ENCODE measurements at regions not wholly inside any gene's neighbourhood (a gene's known extent, or its start where the extent isn't known, plus 50 kb on each side); places are given as distances from the start of the nearest gene placed in this dataset.

DNA sequence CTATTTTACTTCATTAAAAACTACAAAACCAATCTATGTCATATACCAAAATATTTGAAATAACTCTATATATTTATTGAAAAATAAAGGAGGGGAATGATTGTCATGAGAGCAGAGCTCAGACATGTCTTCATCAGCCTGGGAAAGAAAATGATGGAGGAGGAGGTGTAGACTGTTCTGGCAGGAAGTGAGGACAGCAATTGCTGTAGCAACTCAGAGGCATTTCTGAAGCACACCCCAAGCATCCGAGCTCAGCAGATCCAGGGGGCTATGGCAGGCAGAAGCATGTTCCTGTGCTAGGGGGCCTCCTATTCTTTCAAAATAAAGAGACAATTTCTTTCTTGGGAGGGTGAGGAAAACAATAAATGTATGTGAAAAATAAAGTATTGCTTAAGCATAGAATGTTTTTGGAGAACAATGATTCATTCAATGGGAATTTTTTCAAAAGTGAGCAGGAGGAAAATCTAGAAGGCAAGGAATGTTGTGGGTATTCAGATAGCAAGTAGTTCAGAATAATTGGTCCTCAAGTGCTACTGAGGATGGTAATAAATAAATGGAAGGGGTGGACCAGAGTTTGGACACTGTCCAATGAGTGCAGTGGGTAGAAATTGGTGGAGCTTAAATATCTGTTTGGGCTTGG is 383.4 kb downstream of the CDH11 start:
- no peak for TF ChIP-seq POLR2A (IDR thresholded peaks at IDR 0.05)
- TF ChIP-seq, protein P1, sequence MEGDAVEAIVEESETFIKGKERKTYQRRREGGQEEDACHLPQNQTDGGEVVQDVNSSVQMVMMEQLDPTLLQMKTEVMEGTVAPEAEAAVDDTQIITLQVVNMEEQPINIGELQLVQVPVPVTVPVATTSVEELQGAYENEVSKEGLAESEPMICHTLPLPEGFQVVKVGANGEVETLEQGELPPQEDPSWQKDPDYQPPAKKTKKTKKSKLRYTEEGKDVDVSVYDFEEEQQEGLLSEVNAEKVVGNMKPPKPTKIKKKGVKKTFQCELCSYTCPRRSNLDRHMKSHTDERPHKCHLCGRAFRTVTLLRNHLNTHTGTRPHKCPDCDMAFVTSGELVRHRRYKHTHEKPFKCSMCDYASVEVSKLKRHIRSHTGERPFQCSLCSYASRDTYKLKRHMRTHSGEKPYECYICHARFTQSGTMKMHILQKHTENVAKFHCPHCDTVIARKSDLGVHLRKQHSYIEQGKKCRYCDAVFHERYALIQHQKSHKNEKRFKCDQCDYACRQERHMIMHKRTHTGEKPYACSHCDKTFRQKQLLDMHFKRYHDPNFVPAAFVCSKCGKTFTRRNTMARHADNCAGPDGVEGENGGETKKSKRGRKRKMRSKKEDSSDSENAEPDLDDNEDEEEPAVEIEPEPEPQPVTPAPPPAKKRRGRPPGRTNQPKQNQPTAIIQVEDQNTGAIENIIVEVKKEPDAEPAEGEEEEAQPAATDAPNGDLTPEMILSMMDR (IDR thresholded peaks at IDR 0.05) = no peak
- H3K27ac ChIP-seq = no peak overlapping the region
- intact Hi-C loops (cut with DNase I) = no loop called here
- ATAC-seq (no peak), DNase-seq (no peak)
- H3K36me3 ChIP-seq = no peaks in the 10 kb centered on the region
- no peaks in the 10 kb centered on the region for H3K4me1 ChIP-seq
- no peak overlapping the region for H3K4me3 ChIP-seq
- 50 to 75% (median 72%) methylated on average over 1 of the region's 1 CpG for WGBS, 4 donors
- H3K9me3 ChIP-seq = peaks cover 0 to 22% (median 0%) of the 10 kb centered on the region in 12 donors
- no peaks in the 10 kb centered on the region for H3K27me3 ChIP-seq

DNA sequence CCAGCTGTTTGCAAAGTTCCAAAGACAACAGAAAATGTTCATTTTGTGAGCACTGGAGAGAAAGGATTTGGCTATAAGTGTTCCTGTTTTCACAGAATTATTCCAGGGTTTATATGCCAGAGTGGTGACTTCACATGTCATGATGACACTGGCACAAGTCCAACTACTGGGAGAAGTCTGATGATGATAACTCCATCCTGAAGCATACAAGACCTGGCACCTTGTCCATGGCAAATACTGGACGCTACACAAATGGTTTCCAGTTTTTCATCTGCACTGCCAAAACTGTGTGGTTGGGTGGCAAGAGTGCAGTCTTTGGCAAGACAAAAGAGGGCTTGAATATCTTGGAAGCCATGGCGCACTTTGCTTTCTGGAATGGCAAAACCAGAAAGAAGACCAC is 385.0 kb downstream of the CDH11 start:
- H3K27me3 ChIP-seq = no peaks in the 10 kb centered on the region
- WGBS, 4 donors = 74 to 90% (median 86%) methylated on average over 2 of the region's 2 CpGs
- no peak overlapping the region for H3K4me3 ChIP-seq
- TF ChIP-seq, protein P1 (IDR thresholded peaks at IDR 0.05) = no peak
- no peak for TF ChIP-seq POLR2A (IDR thresholded peaks at IDR 0.05)
- intact Hi-C loops (cut with DNase I) = no loop called here
- H3K27ac ChIP-seq = no peak overlapping the region
- no peaks in the 10 kb centered on the region for H3K36me3 ChIP-seq
- no peak for DNase-seq
- peaks cover 0 to 22% (median 0%) of the 10 kb centered on the region in 12 donors for H3K9me3 ChIP-seq
- no peaks in the 10 kb centered on the region for H3K4me1 ChIP-seq
- no peak for ATAC-seq

DNA sequence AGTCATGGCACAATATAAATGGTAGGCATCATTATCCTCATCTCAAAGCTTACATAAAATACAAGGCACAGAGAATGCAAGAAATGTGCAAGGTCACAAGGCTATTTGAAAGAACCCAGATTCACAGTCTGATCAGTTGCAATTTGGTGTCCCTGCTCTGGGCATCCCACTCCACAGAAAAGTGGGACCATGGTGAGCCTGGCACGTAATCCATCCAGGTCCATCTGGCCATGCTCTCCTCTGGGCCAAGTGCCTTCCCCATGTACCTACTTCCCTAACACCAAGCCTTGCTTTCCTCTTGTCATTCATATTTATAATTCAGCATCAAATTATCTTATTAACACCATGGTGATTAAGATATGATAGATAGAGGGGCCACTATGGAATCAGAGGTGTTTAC is 390.0 kb downstream of the CDH11 start:
- H3K4me3 ChIP-seq = no peak overlapping the region
- no peak overlapping the region for H3K27ac ChIP-seq
- TF ChIP-seq, protein P1 (IDR thresholded peaks at IDR 0.05) = no peak
- TF ChIP-seq POLR2A (IDR thresholded peaks at IDR 0.05) = no peak
- no peaks in the 10 kb centered on the region for H3K36me3 ChIP-seq
- no peaks in the 10 kb centered on the region for H3K27me3 ChIP-seq
- no peaks in the 10 kb centered on the region for H3K9me3 ChIP-seq
- intact Hi-C loops (cut with DNase I) = no loop called here
- 92 to 100% (median 96%) methylated on average over 1 of the region's 1 CpG for WGBS, 4 donors
- ATAC-seq = no peak
- no peak for DNase-seq
- no peaks in the 10 kb centered on the region for H3K4me1 ChIP-seq

DNA sequence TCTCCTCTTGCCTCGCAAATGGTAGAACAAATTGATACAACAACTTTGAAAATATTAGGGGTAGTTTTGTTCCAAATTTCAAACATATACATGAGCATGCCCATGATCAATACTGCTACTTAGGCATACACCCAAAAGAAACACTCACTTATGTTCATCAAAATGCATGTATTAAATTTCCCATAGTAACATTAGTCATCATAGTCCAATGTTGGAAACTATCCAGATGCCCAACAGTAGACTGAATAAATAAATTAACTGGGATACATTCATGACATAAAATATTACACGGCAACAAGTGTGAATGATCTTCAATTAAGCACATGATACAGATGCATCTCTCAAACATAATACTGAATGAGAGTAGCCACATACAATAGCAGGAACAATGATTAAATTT is 391.6 kb downstream of the CDH11 start:
- intact Hi-C loops (cut with DNase I) = no loop called here

More for the DNA sequence above, 391.6 kb downstream of the CDH11 start:
- DNase-seq (no peak), ATAC-seq (no peak)
- 89 to 98% (median 93%) methylated on average over 2 of the region's 2 CpGs for WGBS, 4 donors
- Histone ChIP-seq H3K27ac (no peak overlapping the region), H3K9me3 (no peaks in the 10 kb centered on the region), H3K36me3 (no peaks in the 10 kb centered on the region), H3K4me3 (no peak overlapping the region), H3K27me3 (no peaks in the 10 kb centered on the region), H3K4me1 (no peaks in the 10 kb centered on the region)
- TF ChIP-seq, protein P1 (IDR thresholded peaks at IDR 0.05) = no peak
